GM21367 (cell line): ENCODE measurements at regions not wholly inside any gene's neighbourhood (a gene's known extent, or its start where the extent isn't known, plus 50 kb on each side); places are given as distances from the start of the nearest gene placed in this dataset.

ENCODE experiments used
- ATAC-seq: cut with Tn5 transposase; IDR thresholded peaks from one replicate; pipeline ENCODE4 v1.9.1; 2021; ENCODE audit not compliant: unreplicated experiment

- ATAC-seq = no peak
These were observed 76.9 kb upstream of the NRXN1 start for GRCh38 chr2:51108794-51109193.

- no peak for ATAC-seq
These were observed 75.9 kb upstream of the NRXN1 start for GRCh38 chr2:51107841-51108240.

GRCh38 chr2:51105811-51106210, 73.9 kb upstream of the NRXN1 start:
- ATAC-seq = no peak

- no peak for ATAC-seq
These were observed 71.3 kb upstream of the NRXN1 start for GRCh38 chr2:51103205-51103604.

GRCh38 chr2:51093016-51093415, 61.1 kb upstream of the NRXN1 start:
- ATAC-seq = no peak

- ATAC-seq = no peak
These were observed 53.6 kb upstream of the NRXN1 start for GRCh38 chr2:51085420-51086068.

- no peak for ATAC-seq
These were observed 52.8 kb upstream of the NRXN1 start for GRCh38 chr2:51084750-51085149.
